ENCODE measurements at regions not wholly inside any gene's neighbourhood (a gene's known extent, or its start where the extent isn't known, plus 50 kb on each side); places are given as distances from the start of the nearest gene placed in this dataset.

- no peak; the same call in 1 of the 2 replicates for TF ChIP-seq GLIS3 (CRISPR knock-in tag; IDR thresholded peaks at IDR 0.05)
- no peak for TF ChIP-seq PPARA (CRISPR knock-in tag; IDR thresholded peaks at IDR 0.05; ENCODE audit: borderline replicate concordance)
- no peak for TF ChIP-seq ZC3H10 (CRISPR knock-in tag; IDR thresholded peaks at IDR 0.05)
- TF ChIP-seq CREB5 (CRISPR knock-in tag; IDR thresholded peaks at IDR 0.05; ENCODE audit: low read depth) = peak; percentile 88
- peak; percentile 76 for TF ChIP-seq TCF4 (CRISPR knock-in tag; IDR thresholded peaks at IDR 0.05; ENCODE audit: borderline replicate concordance)
- TF ChIP-seq PATZ1 (CRISPR knock-in tag; IDR thresholded peaks at IDR 0.05; ENCODE audit: borderline replicate concordance) = peak; percentile 56; the same call in 1 of the 2 replicates
- no peak for TF ChIP-seq ZNF8 (CRISPR knock-in tag; IDR thresholded peaks at IDR 0.05)
- no peak for TF ChIP-seq ESRRG (CRISPR knock-in tag; IDR thresholded peaks at IDR 0.05)
- TF ChIP-seq OSR1 (CRISPR knock-in tag; IDR thresholded peaks at IDR 0.05) = no peak
- no peak for TF ChIP-seq TOX (CRISPR knock-in tag; IDR thresholded peaks at IDR 0.05; ENCODE audit: borderline replicate concordance)
- 0 out of 2 replicates have a peak, but pooled peaks have one; percentile 70 for TF ChIP-seq CSRNP3 (CRISPR knock-in tag; IDR thresholded peaks at IDR 0.05)
Observed at GRCh38 chr5:164188733-164189148, 683.3 kb downstream of the MAT2B start (continued).

- ATAC-seq = peak; percentile 93
- TF ChIP-seq ARNTL (CRISPR knock-in tag; IDR thresholded peaks at IDR 0.05; ENCODE audit: borderline replicate concordance, low read depth) (no peak), ZNF565 (CRISPR knock-in tag; conservative IDR thresholded peaks at IDR 0.05; ENCODE audit: low read depth) (no peak), CREB5 (CRISPR knock-in tag; IDR thresholded peaks at IDR 0.05; ENCODE audit: low read depth) (no peak), POU6F1 (CRISPR knock-in tag; IDR thresholded peaks at IDR 0.05; ENCODE audit: borderline replicate concordance, low read depth) (no peak), PATZ1 (CRISPR knock-in tag; IDR thresholded peaks at IDR 0.05; ENCODE audit: borderline replicate concordance) (no peak), GLIS3 (CRISPR knock-in tag; IDR thresholded peaks at IDR 0.05) (no peak), ZNF70 (CRISPR knock-in tag; IDR thresholded peaks at IDR 0.05) (no peak), ZFP3 (CRISPR knock-in tag; IDR thresholded peaks at IDR 0.05) (no peak), OSR1 (CRISPR knock-in tag; IDR thresholded peaks at IDR 0.05) (no peak), TOX (CRISPR knock-in tag; IDR thresholded peaks at IDR 0.05; ENCODE audit: borderline replicate concordance) (no peak), ZFP30 (CRISPR knock-in tag; IDR thresholded peaks at IDR 0.05) (no peak), TSHZ2 (CRISPR knock-in tag; IDR thresholded peaks at IDR 0.05) (no peak), TCF4 (CRISPR knock-in tag; IDR thresholded peaks at IDR 0.05; ENCODE audit: borderline replicate concordance) (no peak)
Observed at GRCh38 chr5:164191240-164191639, 685.8 kb downstream of the MAT2B start.

All from SK-N-SH treated with all-trans-retinoic acid at 6 μM for 48 hours (cell line).